HepG2 (cell line): ENCODE measurements at regions not wholly inside any gene's neighbourhood (a gene's known extent, or its start where the extent isn't known, plus 50 kb on each side); places are given as distances from the start of the nearest gene placed in this dataset.
A peak's percentile ranks its signal among the peaks of the same experiment; 100 is the strongest.
"Not testable (repeated sequence)": the region's sequence is repeated elsewhere in the genome, so short reads cannot be mapped to it uniquely, and the experiment has no call there.

ENCODE experiments used
- ATAC-seq: fragments of 200-7000 bp; cut with Tn5 transposase; 3 replicates; pipeline ENCODE4 v1.9.1; 2020; ENCODE audit warnings: mild to moderate bottlenecking, moderate library complexity
- BruUV-seq: library from RNA; stranded (reverse); fragments of 400-500 nt; replicated peaks from 2 replicates; lab custom pipeline; 2021; lab: Mats Ljungman, UMichigan
- CTCF ChIA-PET: fragments of 300-600 bp; formaldehyde crosslinking; extraction: SDS; loops from one replicate; lab custom pipeline; 2021; ENCODE audit warnings: low total read pairs, inconsistent platforms, low intra/inter-chr PET ratio; lab: Yijun Ruan, JAX
- POLR2A ChIA-PET: fragments of 350-600 bp; sonication (Branson Sonifier 250); formaldehyde crosslinking; loops from one replicate; lab custom pipeline; 2020; ENCODE audit warnings: antibody characterized with exemption, inconsistent platforms; lab: Yijun Ruan, JAX
- DNase-seq: peaks from one replicate; pipeline ENCODE4 v3.0.0-alpha.2; 2015; ENCODE audit warnings: low spot score
- FAIRE-seq: peaks from 3 replicates; lab custom pipeline; 2011; peaks lifted over from hg19 to GRCh38; lab: Jason Lieb, UNC
- H2AFZ ChIP-seq: one replicate; pipeline ENCODE4 v1.6.1; 2011; ENCODE audit warnings: low read length, inconsistent platforms
- H3K27ac ChIP-seq: fragments of 300-600 bp; 3 replicates; pipeline ENCODE4 v1.8.0; 2011; ENCODE audit warnings: mixed run types, mild to moderate bottlenecking, mixed read lengths, low read length, inconsistent platforms; ENCODE audit not compliant: insufficient read depth; ENCODE audit errors: extremely low read length
- H3K27me3 ChIP-seq, 2 experiments: fragments of 200-600 bp in 1 of 2; 2 replicates in 1 of 2; 3 replicates in 1 of 2; pipeline versions ENCODE4 v1.6.0 to v1.8.0; 2011; ENCODE audit warnings: low read length in 2 of 2, mild to moderate bottlenecking in 2 of 2, moderate library complexity in 2 of 2, inconsistent platforms in 1 of 2; ENCODE audit not compliant: insufficient read depth in 2 of 2, control insufficient read depth in 1 of 2
- H3K36me3 ChIP-seq, 2 experiments: fragments of 200-600 bp in 1 of 2; replicated peaks in 1 of 2; 2 replicates in 1 of 2; 3 replicates in 1 of 2; pipeline versions ENCODE4 v1.5.1 to v1.8.0; 2011; ENCODE audit warnings: low read length in 2 of 2, inconsistent platforms in 1 of 2; ENCODE audit not compliant: insufficient read depth in 2 of 2, control insufficient read depth in 1 of 2
- H3K4me1 ChIP-seq: 2 replicates; pipeline ENCODE4 v1.5.1; 2012; ENCODE audit warnings: low read length, inconsistent platforms; ENCODE audit not compliant: insufficient read depth
- H3K4me2 ChIP-seq: 2 replicates; pipeline ENCODE4 v1.6.0; 2011; ENCODE audit warnings: low read depth, low read length, inconsistent platforms
- H3K4me3 ChIP-seq, 3 experiments: fragments of 200-600 bp in 1 of 3; sonication (generic), shearing (Covaris generic) in 1 of 3; replicated peaks in 1 of 3; 2 replicates each; pipeline ENCODE4 v1.5.1; 2011 to 2016; ENCODE audit warnings: low read length in 3 of 3, inconsistent platforms in 2 of 3, low read depth in 2 of 3, mild to moderate bottlenecking in 2 of 3, control low read depth in 1 of 3, mixed read lengths in 1 of 3; ENCODE audit not compliant: insufficient read depth in 1 of 3
- H3K79me2 ChIP-seq: one replicate; pipeline ENCODE4 v1.6.1; 2011; ENCODE audit warnings: low read length, inconsistent platforms; ENCODE audit not compliant: insufficient read depth
- H3K9ac ChIP-seq: 2 replicates; pipeline ENCODE4 v1.6.0; 2011; ENCODE audit warnings: mild to moderate bottlenecking, low read depth, low read length, inconsistent platforms; ENCODE audit not compliant: insufficient read depth
- H3K9me3 ChIP-seq: 2 replicates; pipeline ENCODE4 v1.5.1; 2012; ENCODE audit warnings: mild to moderate bottlenecking, low read length
- H4K20me1 ChIP-seq: 2 replicates; pipeline ENCODE4 v1.6.0; 2011; ENCODE audit warnings: inconsistent platforms, mild to moderate bottlenecking, low read length, moderate library complexity; ENCODE audit not compliant: insufficient read depth
- ATF7 ChIP-seq, 2 experiments: fragments of 450-650 bp in 1 of 2; sonication (generic) in 1 of 2; formaldehyde crosslinking in 1 of 2; IDR thresholded peaks; 2 replicates each; pipeline versions ENCODE4 v1.4.0 to v1.6.1; 2016 to 2020; ENCODE audit warnings: antibody characterized with exemption in 1 of 2, mild to moderate bottlenecking in 1 of 2, missing genetic modification reagents in 1 of 2
- BHLHE40 ChIP-seq: IDR thresholded peaks from 2 replicates; pipeline ENCODE4 v1.6.1; 2011; ENCODE audit warnings: low read length, improper control_type of control experiment
- CEBPB ChIP-seq: IDR thresholded peaks from 2 replicates; pipeline ENCODE4 v1.6.1; 2011; ENCODE audit warnings: low read depth, low read length, improper control_type of control experiment, borderline replicate concordance
- FOSL2 ChIP-seq: sonication (generic); formaldehyde crosslinking; IDR thresholded peaks from 2 replicates; pipeline ENCODE4 v1.4.0; 2020; ENCODE audit warnings: missing genetic modification reagents
- GZF1 ChIP-seq: sonication (generic); formaldehyde crosslinking; IDR thresholded peaks from 2 replicates; pipeline ENCODE4 v1.5.1; 2020; ENCODE audit warnings: mild to moderate bottlenecking, missing genetic modification reagents
- NR2F1 ChIP-seq, 2 experiments: fragments of 450-650 bp in 1 of 2; formaldehyde crosslinking in 1 of 2; IDR thresholded peaks; 2 replicates each; pipeline versions ENCODE4 v1.5.0 to v1.6.1; 2016 to 2020; ENCODE audit warnings: mild to moderate bottlenecking in 1 of 2, missing compliant biosample characterization in 1 of 2, missing genetic modification reagents in 1 of 2, moderate library complexity in 1 of 2
- ZMYM4 ChIP-seq: sonication (generic); formaldehyde crosslinking; IDR thresholded peaks from 2 replicates; pipeline ENCODE4 v1.8.1; 2023; ENCODE audit warnings: mild to moderate bottlenecking, missing genetic modification reagents
- ZNF337 ChIP-seq: sonication (generic); formaldehyde crosslinking; IDR thresholded peaks from 2 replicates; pipeline ENCODE4 v1.5.1; 2020; ENCODE audit warnings: missing genetic modification reagents, low read depth, mild to moderate bottlenecking, borderline replicate concordance
- ZNF567 ChIP-seq: sonication (generic); formaldehyde crosslinking; IDR thresholded peaks from 2 replicates; pipeline ENCODE4 v1.8.1; 2023; ENCODE audit warnings: mild to moderate bottlenecking, missing genetic modification reagents, borderline replicate concordance
- WGBS: methylation state at CpG from one replicate; pipeline ENCODE4 v1.1.6; 2017; ENCODE audit warnings: low lambda C conversion rate; 5-methylcytosine and 5-hydroxymethylcytosine counted together
- in situ Hi-C: cut with HindIII; loops from 2 replicates; pipeline ENCODE4 v1.10.0; 2017; ENCODE audit warnings: low pct_unique_long_range_greater_than_20kb; ENCODE audit not compliant: extremely low pct_ligation_motif_present
- intact Hi-C: fragments of 100-400 bp; cut with micrococcal nuclease; formaldehyde crosslinking; loops from one replicate; pipeline ENCODE4 v1.10.0; 2022; ENCODE audit not compliant: unreplicated experiment
- TF ChIP-seq, protein P1 (sequence below): sonication (generic); formaldehyde crosslinking; IDR thresholded peaks from 2 replicates; pipeline ENCODE4 v1.4.0; 2020; ENCODE audit warnings: missing genetic modification reagents
- TF ChIP-seq, protein P2 (sequence below): sonication (generic); formaldehyde crosslinking; IDR thresholded peaks from 2 replicates; pipeline ENCODE4 v1.8.0; 2022; ENCODE audit warnings: mild to moderate bottlenecking, missing genetic modification reagents; ENCODE audit not compliant: insufficient replicate concordance
- TF ChIP-seq, protein P3 (sequence below): sonication (generic); formaldehyde crosslinking; IDR thresholded peaks from 2 replicates; pipeline ENCODE4 v1.4.0; 2020; ENCODE audit warnings: missing genetic modification reagents

DNA sequence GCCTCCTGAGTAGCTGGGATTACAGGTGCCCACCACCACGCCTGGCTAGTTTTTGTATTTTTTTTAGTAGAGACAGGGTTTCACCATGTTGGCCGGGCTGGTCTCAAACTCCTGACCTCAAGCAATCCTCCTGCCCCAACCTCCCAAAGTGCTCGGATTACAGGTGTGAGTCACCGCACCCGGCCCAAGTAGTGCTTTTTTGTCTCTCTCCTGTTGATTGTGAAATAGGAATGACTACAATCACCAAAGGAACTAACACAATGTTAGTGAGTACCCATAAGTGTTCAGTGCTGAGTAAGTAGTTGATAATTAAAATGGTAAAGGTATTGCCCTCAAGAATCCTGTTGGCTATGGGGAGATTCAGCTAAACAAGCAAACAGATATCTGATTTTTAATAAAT lies 294.1 kb upstream of the LYZL1 start:
- in situ Hi-C loops, result loop anchor here (5.0 kb wide), 1 partner anchor 318 kb away; the partner anchor contains the start of gene BAMBI
- H3K9me3 ChIP-seq, ATAC-seq, CTCF ChIA-PET, H4K20me1 ChIP-seq, POLR2A ChIA-PET, BruUV-seq, FAIRE-seq, H3K4me3 ChIP-seq, DNase-seq, H2AFZ ChIP-seq, H3K27me3 ChIP-seq, H3K27ac ChIP-seq, H3K36me3 ChIP-seq, H3K79me2 ChIP-seq, H3K4me2 ChIP-seq, H3K9ac ChIP-seq: not testable (repeated sequence)
- peaks cover 36% of the 10 kb centered on the region for H3K4me1 ChIP-seq
- peak; percentile 68 for TF ChIP-seq FOSL2 (CRISPR knock-in tag)
- TF ChIP-seq CEBPB, result peak; percentile 30; the same call in 1 of the 2 replicates
- intact Hi-C loops, result loop anchor here (5.0 kb wide), 3 partner anchors 118 to 258 kb away; no protein-coding TSS in a partner anchor
- WGBS, result 46% methylated on average over 5 of the region's 5 CpGs

DNA sequence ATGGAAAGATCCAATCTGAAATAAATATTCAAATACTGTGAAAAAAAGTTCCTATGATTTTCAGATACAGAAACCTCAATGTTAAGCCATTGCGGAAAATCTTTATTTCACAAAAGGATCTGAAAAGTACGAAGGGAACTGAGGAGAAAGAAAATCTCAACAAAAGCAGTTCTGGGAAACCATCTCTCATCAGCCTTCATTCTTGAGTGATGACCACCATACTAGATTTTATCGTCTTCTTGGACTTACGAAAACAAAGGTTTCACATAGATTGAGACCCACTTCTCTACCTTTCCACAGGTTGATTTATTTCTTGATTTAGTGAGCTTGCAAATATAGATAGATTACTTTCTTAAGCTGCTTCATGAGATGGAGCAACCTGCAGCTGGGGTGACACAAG lies 293.4 kb upstream of the LYZL1 start:
- intact Hi-C loops (no loop called here), in situ Hi-C loops (no loop called here)
- ChIA-PET POLR2A (no interaction called here), CTCF (no interaction called here)
- no peaks in the 10 kb centered on the region for H4K20me1 ChIP-seq
- no peak for DNase-seq
- BruUV-seq, result no TSS peak
- WGBS, result 91% methylated on average over 4 of the region's 4 CpGs
- no peak overlapping the region for H3K27ac ChIP-seq
- H3K4me3 ChIP-seq, result no peak overlapping the region
- no peak overlapping the region for H3K9ac ChIP-seq
- no peaks in the 10 kb centered on the region for H3K79me2 ChIP-seq
- no peaks in the 10 kb centered on the region for H3K36me3 ChIP-seq
- FAIRE-seq, result no peak
- H3K27me3 ChIP-seq, result no peaks in the 10 kb centered on the region
- ATAC-seq, result no peak
- H2AFZ ChIP-seq, result no peak overlapping the region
- no peak overlapping the region for H3K4me2 ChIP-seq
- peaks cover 36% of the 10 kb centered on the region for H3K4me1 ChIP-seq
- no peaks in the 10 kb centered on the region for H3K9me3 ChIP-seq
- no peak for TF ChIP-seq ZMYM4 (CRISPR knock-in tag)
- TF ChIP-seq, protein P1, sequence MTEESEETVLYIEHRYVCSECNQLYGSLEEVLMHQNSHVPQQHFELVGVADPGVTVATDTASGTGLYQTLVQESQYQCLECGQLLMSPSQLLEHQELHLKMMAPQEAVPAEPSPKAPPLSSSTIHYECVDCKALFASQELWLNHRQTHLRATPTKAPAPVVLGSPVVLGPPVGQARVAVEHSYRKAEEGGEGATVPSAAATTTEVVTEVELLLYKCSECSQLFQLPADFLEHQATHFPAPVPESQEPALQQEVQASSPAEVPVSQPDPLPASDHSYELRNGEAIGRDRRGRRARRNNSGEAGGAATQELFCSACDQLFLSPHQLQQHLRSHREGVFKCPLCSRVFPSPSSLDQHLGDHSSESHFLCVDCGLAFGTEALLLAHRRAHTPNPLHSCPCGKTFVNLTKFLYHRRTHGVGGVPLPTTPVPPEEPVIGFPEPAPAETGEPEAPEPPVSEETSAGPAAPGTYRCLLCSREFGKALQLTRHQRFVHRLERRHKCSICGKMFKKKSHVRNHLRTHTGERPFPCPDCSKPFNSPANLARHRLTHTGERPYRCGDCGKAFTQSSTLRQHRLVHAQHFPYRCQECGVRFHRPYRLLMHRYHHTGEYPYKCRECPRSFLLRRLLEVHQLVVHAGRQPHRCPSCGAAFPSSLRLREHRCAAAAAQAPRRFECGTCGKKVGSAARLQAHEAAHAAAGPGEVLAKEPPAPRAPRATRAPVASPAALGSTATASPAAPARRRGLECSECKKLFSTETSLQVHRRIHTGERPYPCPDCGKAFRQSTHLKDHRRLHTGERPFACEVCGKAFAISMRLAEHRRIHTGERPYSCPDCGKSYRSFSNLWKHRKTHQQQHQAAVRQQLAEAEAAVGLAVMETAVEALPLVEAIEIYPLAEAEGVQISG (CRISPR knock-in tag), result no peak
- TF ChIP-seq, protein P2, sequence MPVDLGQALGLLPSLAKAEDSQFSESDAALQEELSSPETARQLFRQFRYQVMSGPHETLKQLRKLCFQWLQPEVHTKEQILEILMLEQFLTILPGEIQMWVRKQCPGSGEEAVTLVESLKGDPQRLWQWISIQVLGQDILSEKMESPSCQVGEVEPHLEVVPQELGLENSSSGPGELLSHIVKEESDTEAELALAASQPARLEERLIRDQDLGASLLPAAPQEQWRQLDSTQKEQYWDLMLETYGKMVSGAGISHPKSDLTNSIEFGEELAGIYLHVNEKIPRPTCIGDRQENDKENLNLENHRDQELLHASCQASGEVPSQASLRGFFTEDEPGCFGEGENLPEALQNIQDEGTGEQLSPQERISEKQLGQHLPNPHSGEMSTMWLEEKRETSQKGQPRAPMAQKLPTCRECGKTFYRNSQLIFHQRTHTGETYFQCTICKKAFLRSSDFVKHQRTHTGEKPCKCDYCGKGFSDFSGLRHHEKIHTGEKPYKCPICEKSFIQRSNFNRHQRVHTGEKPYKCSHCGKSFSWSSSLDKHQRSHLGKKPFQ (CRISPR knock-in tag), result no peak
- no peak for TF ChIP-seq BHLHE40
- TF ChIP-seq ATF7 (IDR thresholded peaks at IDR 0.05), result no peak
- no peak for TF ChIP-seq ATF7 (CRISPR knock-in tag; IDR thresholded peaks at IDR 0.05)
- no peak for TF ChIP-seq ZNF567 (CRISPR knock-in tag)
- TF ChIP-seq, protein P3, sequence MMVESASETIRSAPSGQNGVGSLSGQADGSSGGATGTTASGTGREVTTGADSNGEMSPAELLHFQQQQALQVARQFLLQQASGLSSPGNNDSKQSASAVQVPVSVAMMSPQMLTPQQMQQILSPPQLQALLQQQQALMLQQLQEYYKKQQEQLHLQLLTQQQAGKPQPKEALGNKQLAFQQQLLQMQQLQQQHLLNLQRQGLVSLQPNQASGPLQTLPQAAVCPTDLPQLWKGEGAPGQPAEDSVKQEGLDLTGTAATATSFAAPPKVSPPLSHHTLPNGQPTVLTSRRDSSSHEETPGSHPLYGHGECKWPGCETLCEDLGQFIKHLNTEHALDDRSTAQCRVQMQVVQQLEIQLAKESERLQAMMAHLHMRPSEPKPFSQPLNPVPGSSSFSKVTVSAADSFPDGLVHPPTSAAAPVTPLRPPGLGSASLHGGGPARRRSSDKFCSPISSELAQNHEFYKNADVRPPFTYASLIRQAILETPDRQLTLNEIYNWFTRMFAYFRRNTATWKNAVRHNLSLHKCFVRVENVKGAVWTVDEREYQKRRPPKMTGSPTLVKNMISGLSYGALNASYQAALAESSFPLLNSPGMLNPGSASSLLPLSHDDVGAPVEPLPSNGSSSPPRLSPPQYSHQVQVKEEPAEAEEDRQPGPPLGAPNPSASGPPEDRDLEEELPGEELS (CRISPR knock-in tag), result no peak
- no peak for TF ChIP-seq ZNF337 (CRISPR knock-in tag)
- TF ChIP-seq GZF1, result no peak
- no peak for TF ChIP-seq NR2F1 (CRISPR knock-in tag; IDR thresholded peaks at IDR 0.05)
